ENCODE measurements at regions not wholly inside any gene's neighbourhood (a gene's known extent, or its start where the extent isn't known, plus 50 kb on each side); places are given as distances from the start of the nearest gene placed in this dataset.

GRCh38 chr7:13743226-13743625 lies 246.2 kb downstream of the ETV1 start:
- Histone ChIP-seq H3K36me3 (ENCODE audit: control insufficient read depth in 2 of 2, insufficient read depth in 2 of 2, low read length in 1 of 2) (no peaks in the 10 kb centered on the region), H3K4me1 (ENCODE audit: control insufficient read depth, insufficient read depth, low read length) (no peaks in the 10 kb centered on the region), H3K27me3 (replicated peaks in 1 of 2; ENCODE audit: control insufficient read depth in 2 of 2, insufficient read depth in 2 of 2, low read length in 1 of 2) (no peaks in the 10 kb centered on the region), H3K4me2 (ENCODE audit: control insufficient read depth, insufficient read depth) (no peak overlapping the region), H3K9me3 (replicated peaks; ENCODE audit: control insufficient read depth, insufficient read depth, low read length) (no peaks in the 10 kb centered on the region), H3K9ac (ENCODE audit: control insufficient read depth, insufficient read depth, low read length) (no peak overlapping the region), H2AFZ (ENCODE audit: control insufficient read depth, low read depth, low read length) (no peak overlapping the region), H3K27ac (ENCODE audit: control insufficient read depth, insufficient read depth) (no peak overlapping the region), H3K4me3 (no peak overlapping the region), H4K20me1 (ENCODE audit: control insufficient read depth, insufficient read depth) (no peaks in the 10 kb centered on the region), H3K79me2 (ENCODE audit: control insufficient read depth, insufficient read depth, low read length) (no peaks in the 10 kb centered on the region)
- in situ Hi-C loops (cut with MboI), result loop anchor here (25.0 kb wide), 1 partner anchor 456 kb away; no protein-coding TSS in a partner anchor
- CTCF ChIA-PET, result interaction anchor here (0.6 to 4.1 kb wide), 12 partner anchors 8 to 1218 kb away, joined by 3 to 41 read pairs (median 4); no protein-coding TSS in a partner anchor
- WGBS (ENCODE audit: insufficient coverage, insufficient replicate concordance, low lambda C conversion rate, missing lambda C conversion rate), result 13% methylated on average over 3 of the region's 3 CpGs
- SMC1A ChIA-PET (ENCODE audit: uncharacterized antibody, unreplicated experiment), result interaction anchor here (0.8 to 1.0 kb wide), 3 partner anchors 16 to 27 kb away, joined by 3 read pairs; no protein-coding TSS in a partner anchor
- POLR2A ChIA-PET, result no interaction called here
- ATAC-seq, result no peak
- BruUV-seq (replicated peaks), result no TSS peak
- intact Hi-C loops (cut with micrococcal nuclease; ENCODE audit: unreplicated experiment), result loop anchor here (5.0 kb wide), 2 partner anchors 216 to 461 kb away; no protein-coding TSS in a partner anchor
- RAD21 ChIA-PET (ENCODE audit: unreplicated experiment), result interaction anchor here (0.8 to 1.1 kb wide), 2 partner anchors 461 to 1104 kb away, joined by 3 to 4 read pairs; no protein-coding TSS in a partner anchor
- FAIRE-seq, result no peak
- TF ChIP-seq SREBF2 (IDR thresholded peaks at IDR 0.05; ENCODE audit: low read length) (no peak), MYC (IDR thresholded peaks at IDR 0.05; ENCODE audit: insufficient read depth, insufficient read length, insufficient replicate concordance, low read length, severe bottlenecking) (no peak), ZNF24 (IDR thresholded peaks at IDR 0.05) (no peak), CREB1 (IDR thresholded peaks at IDR 0.05; ENCODE audit: low read depth) (no peak), POLR2AphosphoS2 (IDR thresholded peaks at IDR 0.05; ENCODE audit: low read depth, low read length) (no peak), MXI1 (IDR thresholded peaks at IDR 0.05; ENCODE audit: low read depth, low read length) (no peak), STAT1 (conservative IDR thresholded peaks at IDR 0.05) (no peak), PBX3 (IDR thresholded peaks at IDR 0.05; ENCODE audit: insufficient replicate concordance, low read depth, low read length) (no peak), KDM1A (IDR thresholded peaks at IDR 0.05; ENCODE audit: borderline replicate concordance) (no peak), RFX5 (IDR thresholded peaks at IDR 0.05; ENCODE audit: low read depth, low read length) (no peak), MLLT1 (IDR thresholded peaks at IDR 0.05) (no peak), USF2 (IDR thresholded peaks at IDR 0.05; ENCODE audit: borderline replicate concordance, low read depth, low read length) (no peak)
- DNase-seq (ENCODE audit: low read depth, low spot score), result no peak

All from GM12878 (cell line).